ENCODE measurements at regions not wholly inside any gene's neighbourhood (a gene's known extent, or its start where the extent isn't known, plus 50 kb on each side); places are given as distances from the start of the nearest gene placed in this dataset.
A peak's percentile ranks its signal among the peaks of the same experiment; 100 is the strongest.

- TF ChIP-seq ZBTB40 (IDR thresholded peaks at IDR 0.05) (peak; percentile 64), ZBTB40 (CRISPR knock-in tag; IDR thresholded peaks at IDR 0.05) (no peak), CBFA2T3 (IDR thresholded peaks at IDR 0.05) (peak; percentile 95), ZMIZ1 (IDR thresholded peaks at IDR 0.05; ENCODE audit: low read depth in 2 of 2, low read length in 2 of 2) (peak in 1 of 2 experiments; percentile 79; a peak in 1 of 4 replicates), MTF1 (CRISPR knock-in tag; IDR thresholded peaks at IDR 0.05; ENCODE audit: borderline replicate concordance) (no peak), HNRNPUL1 (IDR thresholded peaks at IDR 0.05; ENCODE audit: low read length) (no peak), SIN3A (IDR thresholded peaks at IDR 0.05; ENCODE audit: borderline replicate concordance in 2 of 2, control insufficient read depth in 1 of 2, low read depth in 2 of 2, low read length in 2 of 2) (no peak)
- TF ChIP-seq, protein P1, sequence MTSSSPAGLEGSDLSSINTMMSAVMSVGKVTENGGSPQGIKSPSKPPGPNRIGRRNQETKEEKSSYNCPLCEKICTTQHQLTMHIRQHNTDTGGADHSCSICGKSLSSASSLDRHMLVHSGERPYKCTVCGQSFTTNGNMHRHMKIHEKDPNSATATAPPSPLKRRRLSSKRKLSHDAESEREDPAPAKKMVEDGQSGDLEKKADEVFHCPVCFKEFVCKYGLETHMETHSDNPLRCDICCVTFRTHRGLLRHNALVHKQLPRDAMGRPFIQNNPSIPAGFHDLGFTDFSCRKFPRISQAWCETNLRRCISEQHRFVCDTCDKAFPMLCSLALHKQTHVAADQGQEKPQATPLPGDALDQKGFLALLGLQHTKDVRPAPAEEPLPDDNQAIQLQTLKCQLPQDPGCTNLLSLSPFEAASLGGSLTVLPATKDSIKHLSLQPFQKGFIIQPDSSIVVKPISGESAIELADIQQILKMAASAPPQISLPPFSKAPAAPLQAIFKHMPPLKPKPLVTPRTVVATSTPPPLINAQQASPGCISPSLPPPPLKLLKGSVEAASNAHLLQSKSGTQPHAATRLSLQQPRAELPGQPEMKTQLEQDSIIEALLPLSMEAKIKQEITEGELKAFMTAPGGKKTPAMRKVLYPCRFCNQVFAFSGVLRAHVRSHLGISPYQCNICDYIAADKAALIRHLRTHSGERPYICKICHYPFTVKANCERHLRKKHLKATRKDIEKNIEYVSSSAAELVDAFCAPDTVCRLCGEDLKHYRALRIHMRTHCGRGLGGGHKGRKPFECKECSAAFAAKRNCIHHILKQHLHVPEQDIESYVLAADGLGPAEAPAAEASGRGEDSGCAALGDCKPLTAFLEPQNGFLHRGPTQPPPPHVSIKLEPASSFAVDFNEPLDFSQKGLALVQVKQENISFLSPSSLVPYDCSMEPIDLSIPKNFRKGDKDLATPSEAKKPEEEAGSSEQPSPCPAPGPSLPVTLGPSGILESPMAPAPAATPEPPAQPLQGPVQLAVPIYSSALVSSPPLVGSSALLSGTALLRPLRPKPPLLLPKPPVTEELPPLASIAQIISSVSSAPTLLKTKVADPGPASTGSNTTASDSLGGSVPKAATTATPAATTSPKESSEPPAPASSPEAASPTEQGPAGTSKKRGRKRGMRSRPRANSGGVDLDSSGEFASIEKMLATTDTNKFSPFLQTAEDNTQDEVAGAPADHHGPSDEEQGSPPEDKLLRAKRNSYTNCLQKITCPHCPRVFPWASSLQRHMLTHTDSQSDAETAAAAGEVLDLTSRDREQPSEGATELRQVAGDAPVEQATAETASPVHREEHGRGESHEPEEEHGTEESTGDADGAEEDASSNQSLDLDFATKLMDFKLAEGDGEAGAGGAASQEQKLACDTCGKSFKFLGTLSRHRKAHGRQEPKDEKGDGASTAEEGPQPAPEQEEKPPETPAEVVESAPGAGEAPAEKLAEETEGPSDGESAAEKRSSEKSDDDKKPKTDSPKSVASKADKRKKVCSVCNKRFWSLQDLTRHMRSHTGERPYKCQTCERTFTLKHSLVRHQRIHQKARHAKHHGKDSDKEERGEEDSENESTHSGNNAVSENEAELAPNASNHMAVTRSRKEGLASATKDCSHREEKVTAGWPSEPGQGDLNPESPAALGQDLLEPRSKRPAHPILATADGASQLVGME (CRISPR knock-in tag; IDR thresholded peaks at IDR 0.05), result no peak
Measured at GRCh38 chr10:30553018-30553625, 76.4 kb downstream of the LYZL2 start (continued).

Measured in K562 (cell line).